Hematopoietic multipotent progenitor cell treated with erythropoietin and hydrocortisone succinate and interleukin-3 and kit ligand, for 17 days (in vitro differentiated cells): ENCODE measurements at regions not wholly inside any gene's neighbourhood (a gene's known extent, or its start where the extent isn't known, plus 50 kb on each side); places are given as distances from the start of the nearest gene placed in this dataset.
"Not testable (repeated sequence)": the region's sequence is repeated elsewhere in the genome, so short reads cannot be mapped to it uniquely, and the experiment has no call there.

Experiments
- DNase-seq: peaks from one replicate; pipeline ENCODE4 v3.0.0-alpha.2; 2015; ENCODE audit warnings: low spot score

- DNase-seq, result no peak
Measured at GRCh38 chr6:100322886-100323285, 141.8 kb downstream of the SIM1 start.

GRCh38 chr6:100320686-100321085 lies 144.0 kb downstream of the SIM1 start:
- DNase-seq, result no peak

- no peak for DNase-seq
Measured at GRCh38 chr6:100317031-100317430, 147.7 kb downstream of the SIM1 start.

GRCh38 chr6:100314186-100314585 lies 150.5 kb downstream of the SIM1 start:
- no peak for DNase-seq

- no peak for DNase-seq
Measured at GRCh38 chr6:100311707-100312251, 152.9 kb downstream of the SIM1 start.

GRCh38 chr6:100309174-100309573 lies 155.5 kb downstream of the SIM1 start:
- no peak for DNase-seq

- DNase-seq, result no peak
Measured at GRCh38 chr6:100307561-100307960, 157.2 kb downstream of the SIM1 start.

- no peak for DNase-seq
Measured at GRCh38 chr6:100305209-100305869, 159.4 kb downstream of the SIM1 start.

- DNase-seq, result no peak
Measured at GRCh38 chr6:100304575-100304974, 160.1 kb downstream of the SIM1 start.

GRCh38 chr6:100301731-100302130 lies 163.0 kb downstream of the SIM1 start:
- DNase-seq, result no peak

GRCh38 chr6:100300221-100300736 lies 164.4 kb downstream of the SIM1 start:
- DNase-seq, result no peak

- no peak for DNase-seq
Measured at GRCh38 chr6:100296810-100297544, 167.7 kb downstream of the SIM1 start.

- DNase-seq, result not testable (repeated sequence)
Measured at GRCh38 chr6:100295172-100295571, 169.5 kb downstream of the SIM1 start.

- DNase-seq, result no peak
Measured at GRCh38 chr6:100289285-100289684, 175.4 kb downstream of the SIM1 start.

GRCh38 chr6:100288311-100288710 lies 176.4 kb downstream of the SIM1 start:
- DNase-seq, result no peak

GRCh38 chr6:100283285-100283684 lies 181.4 kb downstream of the SIM1 start:
- DNase-seq, result no peak

GRCh38 chr6:100281471-100281901 lies 183.2 kb downstream of the SIM1 start:
- DNase-seq, result no peak

GRCh38 chr6:100276311-100277057 lies 188.2 kb downstream of the SIM1 start:
- DNase-seq, result no peak

GRCh38 chr6:100274147-100274546 lies 190.6 kb downstream of the SIM1 start:
- DNase-seq, result no peak

GRCh38 chr6:100271625-100272024 lies 193.1 kb downstream of the SIM1 start:
- no peak for DNase-seq

GRCh38 chr6:100271202-100271601 lies 193.5 kb downstream of the SIM1 start:
- no peak for DNase-seq

GRCh38 chr6:100269189-100269588 lies 195.5 kb downstream of the SIM1 start:
- DNase-seq, result no peak
